ENCODE measurements at regions not wholly inside any gene's neighbourhood (a gene's known extent, or its start where the extent isn't known, plus 50 kb on each side); places are given as distances from the start of the nearest gene placed in this dataset.

- TF ChIP-seq, protein P1, sequence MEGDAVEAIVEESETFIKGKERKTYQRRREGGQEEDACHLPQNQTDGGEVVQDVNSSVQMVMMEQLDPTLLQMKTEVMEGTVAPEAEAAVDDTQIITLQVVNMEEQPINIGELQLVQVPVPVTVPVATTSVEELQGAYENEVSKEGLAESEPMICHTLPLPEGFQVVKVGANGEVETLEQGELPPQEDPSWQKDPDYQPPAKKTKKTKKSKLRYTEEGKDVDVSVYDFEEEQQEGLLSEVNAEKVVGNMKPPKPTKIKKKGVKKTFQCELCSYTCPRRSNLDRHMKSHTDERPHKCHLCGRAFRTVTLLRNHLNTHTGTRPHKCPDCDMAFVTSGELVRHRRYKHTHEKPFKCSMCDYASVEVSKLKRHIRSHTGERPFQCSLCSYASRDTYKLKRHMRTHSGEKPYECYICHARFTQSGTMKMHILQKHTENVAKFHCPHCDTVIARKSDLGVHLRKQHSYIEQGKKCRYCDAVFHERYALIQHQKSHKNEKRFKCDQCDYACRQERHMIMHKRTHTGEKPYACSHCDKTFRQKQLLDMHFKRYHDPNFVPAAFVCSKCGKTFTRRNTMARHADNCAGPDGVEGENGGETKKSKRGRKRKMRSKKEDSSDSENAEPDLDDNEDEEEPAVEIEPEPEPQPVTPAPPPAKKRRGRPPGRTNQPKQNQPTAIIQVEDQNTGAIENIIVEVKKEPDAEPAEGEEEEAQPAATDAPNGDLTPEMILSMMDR (conservative IDR thresholded peaks at IDR 0.05): no peak
- TF ChIP-seq EZH2 (IDR thresholded peaks at IDR 0.05; ENCODE audit: low read depth): no peak
Observed at GRCh38 chr11:122045181-122045586, 70.8 kb downstream of the BLID start.
